HG02884 (cell line): ENCODE measurements at regions not wholly inside any gene's neighbourhood (a gene's known extent, or its start where the extent isn't known, plus 50 kb on each side); places are given as distances from the start of the nearest gene placed in this dataset.
A peak's percentile ranks its signal among the peaks of the same experiment; 100 is the strongest.

Experiments
- ATAC-seq: cut with Tn5 transposase; IDR thresholded peaks from one replicate; pipeline ENCODE4 v1.9.1; 2021; ENCODE audit warnings: mild to moderate bottlenecking, moderate library complexity; ENCODE audit not compliant: unreplicated experiment

GRCh38 chr6:85396159-85396808, 53.6 kb upstream of the NT5E start:
- ATAC-seq, result no peak

GRCh38 chr6:85395746-85396145, 54.1 kb upstream of the NT5E start:
- no peak for ATAC-seq

GRCh38 chr6:85394853-85395538, 54.9 kb upstream of the NT5E start:
- no peak for ATAC-seq

GRCh38 chr6:85394199-85394598, 55.7 kb upstream of the NT5E start:
- ATAC-seq, result no peak

GRCh38 chr6:85392379-85392778, 57.5 kb upstream of the NT5E start:
- ATAC-seq, result no peak

- no peak for ATAC-seq
Measured at GRCh38 chr6:85390775-85391174, 59.1 kb upstream of the NT5E start.

GRCh38 chr6:85390105-85390728, 59.7 kb upstream of the NT5E start:
- no peak for ATAC-seq

GRCh38 chr6:85389151-85389797, 60.6 kb upstream of the NT5E start:
- ATAC-seq, result no peak

- ATAC-seq, result no peak
Measured at GRCh38 chr6:85388531-85388930, 61.4 kb upstream of the NT5E start.

- no peak for ATAC-seq
Measured at GRCh38 chr6:85385636-85386315, 64.1 kb upstream of the NT5E start.

GRCh38 chr6:85383042-85383441, 66.8 kb upstream of the NT5E start:
- no peak for ATAC-seq

- no peak for ATAC-seq
Measured at GRCh38 chr6:85382541-85382940, 67.3 kb upstream of the NT5E start.

GRCh38 chr6:85372915-85373270, 77.0 kb upstream of the NT5E start:
- no peak for ATAC-seq

GRCh38 chr6:85372188-85372914, 77.5 kb upstream of the NT5E start:
- no peak for ATAC-seq

GRCh38 chr6:85368631-85369030, 81.3 kb upstream of the NT5E start:
- no peak for ATAC-seq

- ATAC-seq, result peak; percentile 59
Measured at GRCh38 chr6:85364344-85364743, 85.5 kb upstream of the NT5E start.

- no peak for ATAC-seq
Measured at GRCh38 chr6:85363870-85364269, 86.0 kb upstream of the NT5E start.

GRCh38 chr6:85362652-85363310, 87.1 kb upstream of the NT5E start:
- ATAC-seq, result no peak

- ATAC-seq, result no peak
Measured at GRCh38 chr6:85361643-85362014, 88.3 kb upstream of the NT5E start.
